ENCODE measurements at regions not wholly inside any gene's neighbourhood (a gene's known extent, or its start where the extent isn't known, plus 50 kb on each side); places are given as distances from the start of the nearest gene placed in this dataset.

DNA sequence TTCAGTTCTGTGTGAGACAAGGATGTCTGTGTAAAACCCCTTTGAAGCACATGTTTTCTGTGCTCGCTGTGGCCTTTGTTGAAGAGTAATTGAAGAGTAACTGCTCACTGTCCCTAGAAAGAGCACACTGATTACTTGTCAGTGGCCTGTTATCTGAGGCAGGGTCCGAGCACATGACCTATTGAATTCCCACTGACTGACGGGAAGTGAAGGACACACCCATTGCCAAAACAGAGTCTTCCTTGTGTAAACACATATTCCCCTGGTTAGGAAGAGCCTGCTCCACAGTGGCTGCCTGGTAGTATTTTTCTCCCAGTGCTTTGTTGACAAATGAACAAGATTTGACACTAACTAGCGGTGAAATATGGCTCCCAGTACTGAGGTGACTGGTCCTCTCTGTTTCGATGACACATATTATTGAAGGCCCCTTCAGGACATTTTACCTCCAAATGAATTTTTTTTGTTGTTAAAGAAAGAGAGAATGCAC is 148.5 kb upstream of the GYPC start:
- no peak overlapping the region for H3K23ac ChIP-seq (ENCODE audit: low read length in 2 of 2)

GRCh38 chr2:126510356-126510755 is 145.6 kb upstream of the GYPC start:
- Histone ChIP-seq H3K4me2 (ENCODE audit: low read length, poor library complexity, severe bottlenecking) (no peak overlapping the region), H2BK12ac (ENCODE audit: low read length in 2 of 2) (no peak overlapping the region), H3K4me3 (ENCODE audit: insufficient read depth in 1 of 2, low read depth in 1 of 2, low read length in 2 of 2) (no peak overlapping the region), H4K8ac (ENCODE audit: low read length) (no peak overlapping the region), H3K23ac (ENCODE audit: low read length in 2 of 2) (no peak overlapping the region), H3K4ac (ENCODE audit: low read depth in 1 of 2, low read length in 2 of 2) (no peak overlapping the region), H3K4me1 (ENCODE audit: control insufficient read depth, insufficient read depth, low read depth, low read length) (peaks cover 2% of the 10 kb centered on the region), H3K9ac (ENCODE audit: low read length) (no peak overlapping the region), H3K79me1 (replicated peaks; ENCODE audit: low read length, poor library complexity, severe bottlenecking) (no peaks in the 10 kb centered on the region), H3K36me3 (ENCODE audit: control insufficient read depth in 1 of 2, insufficient read depth in 2 of 2, low read depth in 1 of 2, low read length in 2 of 2) (no peaks in the 10 kb centered on the region), H2AFZ (ENCODE audit: low read depth, low read length) (peak overlapping the region; percentile 23), H2AK5ac (ENCODE audit: low read length, severe bottlenecking) (no peak overlapping the region), H3K27ac (ENCODE audit: low read length, poor library complexity, severe bottlenecking) (no peak overlapping the region), H2BK15ac (ENCODE audit: low read depth, poor library complexity, severe bottlenecking) (no peak overlapping the region), H4K91ac (ENCODE audit: low read length) (no peak overlapping the region), H3K18ac (ENCODE audit: low read depth in 1 of 2, low read length in 2 of 2) (peak overlapping the region in 1 of 2 experiments; percentile 38), H2BK120ac (ENCODE audit: low read depth, low read length) (no peak overlapping the region), H3K9me3 (ENCODE audit: control insufficient read depth, low read length) (no peaks in the 10 kb centered on the region), H3K14ac (ENCODE audit: low read length in 2 of 2) (no peak overlapping the region), H3K27me3 (ENCODE audit: control insufficient read depth in 1 of 2, insufficient read depth in 1 of 2, low read length in 2 of 2) (no peaks in the 10 kb centered on the region), H2BK5ac (ENCODE audit: low read depth, low read length, poor library complexity, severe bottlenecking) (no peak overlapping the region)
- no peak for DNase-seq
- WGBS, result no CpG with 5 or more reads among the region's 1 CpG

More for the DNA sequence above, 148.5 kb upstream of the GYPC start:
- Histone ChIP-seq H2AK5ac (ENCODE audit: low read length, severe bottlenecking) (no peak overlapping the region), H2BK120ac (ENCODE audit: low read depth, low read length) (no peak overlapping the region), H3K79me1 (replicated peaks; ENCODE audit: low read length, poor library complexity, severe bottlenecking) (no peaks in the 10 kb centered on the region), H3K4ac (ENCODE audit: low read depth in 1 of 2, low read length in 2 of 2) (no peak overlapping the region), H3K4me1 (ENCODE audit: control insufficient read depth, insufficient read depth, low read depth, low read length) (peaks cover under 1% of the 10 kb centered on the region), H2BK12ac (ENCODE audit: low read length in 2 of 2) (no peak overlapping the region), H2BK5ac (ENCODE audit: low read depth, low read length, poor library complexity, severe bottlenecking) (no peak overlapping the region), H2BK15ac (ENCODE audit: low read depth, poor library complexity, severe bottlenecking) (no peak overlapping the region), H3K27me3 (ENCODE audit: control insufficient read depth in 1 of 2, insufficient read depth in 1 of 2, low read length in 2 of 2) (no peaks in the 10 kb centered on the region), H3K18ac (ENCODE audit: low read depth in 1 of 2, low read length in 2 of 2) (no peak overlapping the region), H3K4me2 (ENCODE audit: low read length, poor library complexity, severe bottlenecking) (no peak overlapping the region), H4K8ac (ENCODE audit: low read length) (no peak overlapping the region), H2AFZ (ENCODE audit: low read depth, low read length) (no peak overlapping the region), H3K36me3 (ENCODE audit: control insufficient read depth in 1 of 2, insufficient read depth in 2 of 2, low read depth in 1 of 2, low read length in 2 of 2) (no peaks in the 10 kb centered on the region), H4K91ac (ENCODE audit: low read length) (no peak overlapping the region), H3K9ac (ENCODE audit: low read length) (no peak overlapping the region), H3K27ac (ENCODE audit: low read length, poor library complexity, severe bottlenecking) (no peak overlapping the region), H3K14ac (ENCODE audit: low read length in 2 of 2) (no peak overlapping the region), H3K9me3 (ENCODE audit: control insufficient read depth, low read length) (no peaks in the 10 kb centered on the region), H3K4me3 (ENCODE audit: insufficient read depth in 1 of 2, low read depth in 1 of 2, low read length in 2 of 2) (no peak overlapping the region)
- WGBS, result 20% methylated on average over 5 of the region's 5 CpGs
- peak; percentile 6 for DNase-seq

- H2BK5ac ChIP-seq (ENCODE audit: low read depth, low read length, poor library complexity, severe bottlenecking), result no peak overlapping the region
- H3K36me3 ChIP-seq (ENCODE audit: control insufficient read depth in 1 of 2, insufficient read depth in 2 of 2, low read depth in 1 of 2, low read length in 2 of 2), result no peaks in the 10 kb centered on the region
- H3K23ac ChIP-seq (ENCODE audit: low read length in 2 of 2), result no peak overlapping the region
- peaks cover 2% of the 10 kb centered on the region for H3K4me1 ChIP-seq (ENCODE audit: control insufficient read depth, insufficient read depth, low read depth, low read length)
- H3K4me3 ChIP-seq (ENCODE audit: insufficient read depth in 1 of 2, low read depth in 1 of 2, low read length in 2 of 2), result no peak overlapping the region
- H3K18ac ChIP-seq (ENCODE audit: low read depth in 1 of 2, low read length in 2 of 2), result peak overlapping the region in 1 of 2 experiments; percentile 38
- H4K8ac ChIP-seq (ENCODE audit: low read length), result no peak overlapping the region
- H3K27me3 ChIP-seq (ENCODE audit: control insufficient read depth in 1 of 2, insufficient read depth in 1 of 2, low read length in 2 of 2), result no peaks in the 10 kb centered on the region
- H3K4me2 ChIP-seq (ENCODE audit: low read length, poor library complexity, severe bottlenecking), result no peak overlapping the region
- H3K9ac ChIP-seq (ENCODE audit: low read length), result no peak overlapping the region
- no peaks in the 10 kb centered on the region for H3K9me3 ChIP-seq (ENCODE audit: control insufficient read depth, low read length)
- H2AFZ ChIP-seq (ENCODE audit: low read depth, low read length), result peak overlapping the region; percentile 23
- no peak overlapping the region for H4K91ac ChIP-seq (ENCODE audit: low read length)
- H2BK120ac ChIP-seq (ENCODE audit: low read depth, low read length), result no peak overlapping the region
- H2BK15ac ChIP-seq (ENCODE audit: low read depth, poor library complexity, severe bottlenecking), result no peak overlapping the region
- peak overlapping the region in 1 of 2 experiments; percentile 65 for H3K14ac ChIP-seq (ENCODE audit: low read length in 2 of 2)
- H2BK12ac ChIP-seq (ENCODE audit: low read length in 2 of 2), result no peak overlapping the region
- no peak overlapping the region for H3K4ac ChIP-seq (ENCODE audit: low read depth in 1 of 2, low read length in 2 of 2)
- no peak overlapping the region for H2AK5ac ChIP-seq (ENCODE audit: low read length, severe bottlenecking)
- 76% methylated on average over 4 of the region's 7 CpGs for WGBS
- no peaks in the 10 kb centered on the region for H3K79me1 ChIP-seq (replicated peaks; ENCODE audit: low read length, poor library complexity, severe bottlenecking)
- no peak for DNase-seq
- H3K27ac ChIP-seq (ENCODE audit: low read length, poor library complexity, severe bottlenecking), result no peak overlapping the region
Measured at GRCh38 chr2:126510960-126511359, 145.0 kb upstream of the GYPC start.

DNA sequence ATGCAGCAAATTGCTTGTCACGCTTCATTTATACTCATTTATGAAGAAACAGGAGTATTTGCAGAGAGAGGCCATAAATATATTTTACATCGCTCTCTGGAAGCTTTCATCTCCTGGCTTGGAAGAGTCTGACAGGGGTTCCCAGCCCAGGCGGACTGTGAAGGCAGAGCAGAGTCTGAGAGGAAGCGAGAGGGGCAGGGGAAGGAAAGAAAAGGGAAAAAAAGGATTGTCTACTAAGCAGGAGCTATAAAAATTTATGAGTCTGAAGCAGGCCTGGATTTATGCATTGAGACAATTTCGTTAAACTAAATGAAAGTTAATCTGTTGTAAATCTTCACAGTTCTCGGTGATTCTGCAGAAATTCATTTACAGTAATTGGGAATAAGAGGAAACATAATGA is 143.9 kb upstream of the GYPC start:
- Histone ChIP-seq H2AFZ (ENCODE audit: low read depth, low read length) (no peak overlapping the region), H3K27ac (ENCODE audit: low read length, poor library complexity, severe bottlenecking) (no peak overlapping the region), H3K23ac (ENCODE audit: low read length in 2 of 2) (no peak overlapping the region), H3K36me3 (ENCODE audit: control insufficient read depth in 1 of 2, insufficient read depth in 2 of 2, low read depth in 1 of 2, low read length in 2 of 2) (no peaks in the 10 kb centered on the region), H3K9ac (ENCODE audit: low read length) (no peak overlapping the region), H4K8ac (ENCODE audit: low read length) (no peak overlapping the region), H2BK120ac (ENCODE audit: low read depth, low read length) (no peak overlapping the region), H3K14ac (ENCODE audit: low read length in 2 of 2) (no peak overlapping the region), H3K9me3 (ENCODE audit: control insufficient read depth, low read length) (no peaks in the 10 kb centered on the region), H3K27me3 (ENCODE audit: control insufficient read depth in 1 of 2, insufficient read depth in 1 of 2, low read length in 2 of 2) (no peaks in the 10 kb centered on the region), H4K91ac (ENCODE audit: low read length) (no peak overlapping the region), H3K4me3 (ENCODE audit: insufficient read depth in 1 of 2, low read depth in 1 of 2, low read length in 2 of 2) (no peak overlapping the region), H3K4me2 (ENCODE audit: low read length, poor library complexity, severe bottlenecking) (no peak overlapping the region), H2BK5ac (ENCODE audit: low read depth, low read length, poor library complexity, severe bottlenecking) (no peak overlapping the region), H3K4me1 (ENCODE audit: control insufficient read depth, insufficient read depth, low read depth, low read length) (peaks cover 2% of the 10 kb centered on the region), H2BK15ac (ENCODE audit: low read depth, poor library complexity, severe bottlenecking) (no peak overlapping the region), H2AK5ac (ENCODE audit: low read length, severe bottlenecking) (no peak overlapping the region), H3K79me1 (replicated peaks; ENCODE audit: low read length, poor library complexity, severe bottlenecking) (no peaks in the 10 kb centered on the region), H3K18ac (ENCODE audit: low read depth in 1 of 2, low read length in 2 of 2) (no peak overlapping the region), H2BK12ac (ENCODE audit: low read length in 2 of 2) (no peak overlapping the region), H3K4ac (ENCODE audit: low read depth in 1 of 2, low read length in 2 of 2) (no peak overlapping the region)
- DNase-seq, result no peak
- WGBS, result 58% methylated on average over 5 of the region's 6 CpGs
